ENCODE measurements at regions not wholly inside any gene's neighbourhood (a gene's known extent, or its start where the extent isn't known, plus 50 kb on each side); places are given as distances from the start of the nearest gene placed in this dataset.

GRCh38 chr3:180828001-180828720 lies 84.3 kb upstream of the FXR1 start:
- no peak for ATAC-seq
- intact Hi-C loops (cut with DNase I), result no loop called here
- DNase-seq (ENCODE audit: low spot score), result no peak

- ATAC-seq (no peak), DNase-seq (ENCODE audit: low spot score) (no peak)
- intact Hi-C loops (cut with DNase I), result no loop called here
These were observed 83.6 kb upstream of the FXR1 start for GRCh38 chr3:180828723-180829408.

GRCh38 chr3:180829409-180830405 lies 82.8 kb upstream of the FXR1 start:
- ATAC-seq (no peak), DNase-seq (ENCODE audit: low spot score) (no peak)
- intact Hi-C loops (cut with DNase I), result no loop called here

- intact Hi-C loops (cut with DNase I), result no loop called here
- ATAC-seq (no peak), DNase-seq (ENCODE audit: low spot score) (no peak)
These were observed 77.0 kb upstream of the FXR1 start for GRCh38 chr3:180835501-180835900.

- intact Hi-C loops (cut with DNase I), result no loop called here
- DNase-seq (ENCODE audit: low spot score) (no peak), ATAC-seq (no peak)
These were observed 75.7 kb upstream of the FXR1 start for GRCh38 chr3:180836766-180837165.

- ATAC-seq, result no peak
- intact Hi-C loops (cut with DNase I), result no loop called here
- DNase-seq (ENCODE audit: low spot score), result no peak
These were observed 57.6 kb upstream of the FXR1 start for GRCh38 chr3:180854887-180855286.

- DNase-seq (ENCODE audit: low spot score) (no peak), ATAC-seq (no peak)
- intact Hi-C loops (cut with DNase I), result no loop called here
These were observed 57.1 kb upstream of the FXR1 start for GRCh38 chr3:180855364-180855763.

GRCh38 chr3:180855956-180856355 lies 56.5 kb upstream of the FXR1 start:
- intact Hi-C loops (cut with DNase I), result no loop called here
- DNase-seq (ENCODE audit: low spot score) (no peak), ATAC-seq (no peak)

- intact Hi-C loops (cut with DNase I), result no loop called here
- DNase-seq (ENCODE audit: low spot score), result no peak
These were observed 52.2 kb upstream of the FXR1 start for GRCh38 chr3:180860180-180860858.

More at GRCh38 chr3:180860180-180860858, 52.2 kb upstream of the FXR1 start:
- ATAC-seq, result no peak

Data from sciatic nerve (tissue), 2 donors.